Upper lobe of left lung (tissue), 4 donors: ENCODE measurements at regions not wholly inside any gene's neighbourhood (a gene's known extent, or its start where the extent isn't known, plus 50 kb on each side); places are given as distances from the start of the nearest gene placed in this dataset.

Experiments used
- CTCF ChIP-seq, 6 experiments: fragments of 450-650 bp in 4 of 6; fragments of 200-600 bp in 2 of 6; sonication (generic) in 2 of 6; IDR thresholded peaks; one replicate each; pipeline ENCODE4 v1.5.1; 2016 to 2019; ENCODE audit warnings: antibody characterized with exemption in 6 of 6
- EP300 ChIP-seq, 4 donors: sonication (generic); formaldehyde crosslinking; IDR thresholded peaks; one replicate each; pipeline ENCODE4 v1.5.1; 2017; ENCODE audit warnings: antibody characterized with exemption in 4 of 4, control low read depth in 2 of 4

DNA sequence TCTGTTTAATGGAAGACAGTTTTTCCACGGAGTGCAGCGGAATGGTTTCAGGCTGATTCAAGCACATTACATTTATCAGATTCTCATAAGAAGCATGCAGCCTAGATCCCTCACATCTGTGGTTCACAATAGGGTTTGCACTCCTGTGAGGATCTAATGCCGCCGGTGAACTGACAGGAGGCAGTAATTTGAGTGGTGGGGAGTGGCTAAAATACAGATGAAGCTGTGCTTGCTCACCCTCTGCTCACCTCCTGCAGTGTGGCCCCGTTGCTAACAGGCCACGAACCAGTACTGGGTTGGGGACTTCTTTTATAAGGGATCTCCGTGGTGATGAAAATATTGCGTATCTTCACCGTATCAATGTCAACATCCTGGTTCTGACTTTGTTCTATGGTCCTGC is 107.8 kb downstream of the OTX2 start:
- TF ChIP-seq EP300 (IDR thresholded peaks at IDR 0.05) (no peak), CTCF (IDR thresholded peaks at IDR 0.05) (no peak)
